Stimulated activated CD8-positive, alpha-beta memory T cell treated with anti-CD3 and anti-CD28 coated beads, Interleukin-7, amount 100 ng/mL, for 24 hours (primary cell): ENCODE measurements at regions not wholly inside any gene's neighbourhood (a gene's known extent, or its start where the extent isn't known, plus 50 kb on each side); places are given as distances from the start of the nearest gene placed in this dataset.
"Not testable (repeated sequence)": the region's sequence is repeated elsewhere in the genome, so short reads cannot be mapped to it uniquely, and the experiment has no call there.

Experiments used
- DNase-seq: peaks from one replicate; pipeline ENCODE4 v3.0.0-alpha.2; 2020; ENCODE audit warnings: low read depth

GRCh38 chr14:105600939-105601359, 74.6 kb downstream of the TMEM121 start:
- no peak for DNase-seq

- no peak for DNase-seq
Observed at GRCh38 chr14:105601360-105602242, 75.2 kb downstream of the TMEM121 start.

- DNase-seq, result no peak
Observed at GRCh38 chr14:105602243-105602750, 75.9 kb downstream of the TMEM121 start.

GRCh38 chr14:105602799-105603793, 76.7 kb downstream of the TMEM121 start:
- DNase-seq, result no peak

GRCh38 chr14:105604531-105605463, 78.4 kb downstream of the TMEM121 start:
- DNase-seq, result not testable (repeated sequence)

- no peak for DNase-seq
Observed at GRCh38 chr14:105605464-105606304, 79.3 kb downstream of the TMEM121 start.

GRCh38 chr14:105606305-105606975, 80.1 kb downstream of the TMEM121 start:
- not testable (repeated sequence) for DNase-seq

GRCh38 chr14:105607025-105607424, 80.6 kb downstream of the TMEM121 start:
- not testable (repeated sequence) for DNase-seq

- not testable (repeated sequence) for DNase-seq
Observed at GRCh38 chr14:105614987-105615386, 88.6 kb downstream of the TMEM121 start.

GRCh38 chr14:105615986-105616801, 89.8 kb downstream of the TMEM121 start:
- DNase-seq, result not testable (repeated sequence)

GRCh38 chr14:105616802-105617192, 90.4 kb downstream of the TMEM121 start:
- no peak for DNase-seq

GRCh38 chr14:105617201-105617777, 90.9 kb downstream of the TMEM121 start:
- DNase-seq, result no peak

- not testable (repeated sequence) for DNase-seq
Observed at GRCh38 chr14:105617805-105618204, 91.4 kb downstream of the TMEM121 start.

GRCh38 chr14:105619324-105619723, 92.9 kb downstream of the TMEM121 start:
- not testable (repeated sequence) for DNase-seq

- not testable (repeated sequence) for DNase-seq
Observed at GRCh38 chr14:105620178-105620864, 93.9 kb downstream of the TMEM121 start.

- not testable (repeated sequence) for DNase-seq
Observed at GRCh38 chr14:105620865-105621471, 94.6 kb downstream of the TMEM121 start.
